H9 (cell line): ENCODE measurements at regions not wholly inside any gene's neighbourhood (a gene's known extent, or its start where the extent isn't known, plus 50 kb on each side); places are given as distances from the start of the nearest gene placed in this dataset.
A peak's percentile ranks its signal among the peaks of the same experiment; 100 is the strongest.

Experiments used
- DNase-seq: peaks from one replicate; pipeline ENCODE4 v3.0.0-alpha.2; 2017
- H2AFZ ChIP-seq: one replicate; pipeline ENCODE4 v1.6.1; 2013; ENCODE audit warnings: mild to moderate bottlenecking, low read length, control low read depth, moderate library complexity
- H2AK5ac ChIP-seq: 2 replicates; pipeline ENCODE4 v1.6.1; 2013; ENCODE audit warnings: low read length, control low read depth, mixed read lengths; ENCODE audit not compliant: insufficient read length
- H2BK120ac ChIP-seq: one replicate; pipeline ENCODE4 v1.6.1; 2013; ENCODE audit warnings: low read depth, mild to moderate bottlenecking, low read length, control low read depth, inconsistent platforms; ENCODE audit not compliant: poor library complexity, severe bottlenecking
- H2BK12ac ChIP-seq: 2 replicates; pipeline ENCODE4 v1.6.1; 2013; ENCODE audit warnings: low read length, control low read depth, mixed read lengths, low read depth; ENCODE audit not compliant: insufficient read length
- H2BK15ac ChIP-seq: 2 replicates; pipeline ENCODE4 v1.6.1; 2013; ENCODE audit warnings: low read depth, low read length, control low read depth
- H2BK20ac ChIP-seq: one replicate; pipeline ENCODE4 v1.6.1; 2013; ENCODE audit warnings: low read depth, mild to moderate bottlenecking, low read length, control low read depth, inconsistent platforms; ENCODE audit not compliant: poor library complexity, severe bottlenecking
- H2BK5ac ChIP-seq: 2 replicates; pipeline ENCODE4 v1.6.1; 2013; ENCODE audit warnings: low read length, control low read depth, mixed read lengths; ENCODE audit not compliant: insufficient read length
- H3K14ac ChIP-seq: 2 replicates; pipeline ENCODE4 v1.6.1; 2013; ENCODE audit warnings: low read length, control low read depth; ENCODE audit not compliant: insufficient read depth
- H3K18ac ChIP-seq: 2 replicates; pipeline ENCODE4 v1.6.1; 2013; ENCODE audit warnings: low read depth, mild to moderate bottlenecking, mixed read lengths, low read length, control low read depth; ENCODE audit not compliant: insufficient read length
- H3K23ac ChIP-seq: 2 replicates; pipeline ENCODE4 v1.6.1; 2013; ENCODE audit warnings: low read length, control low read depth, mixed read lengths, low read depth; ENCODE audit not compliant: insufficient read length
- H3K23me2 ChIP-seq: 2 replicates; pipeline ENCODE4 v1.6.1; 2013; ENCODE audit warnings: low read depth, mild to moderate bottlenecking, mixed read lengths, low read length, control low read depth; ENCODE audit not compliant: insufficient read length, poor library complexity, severe bottlenecking
- H3K27ac ChIP-seq: 2 replicates; pipeline ENCODE4 v1.5.1; 2013; ENCODE audit warnings: low read length, control low read depth, mixed read lengths, low read depth; ENCODE audit not compliant: insufficient read length
- H3K27me3 ChIP-seq: 2 replicates; pipeline ENCODE4 v1.6.1; 2013; ENCODE audit warnings: low read length, control low read depth, inconsistent platforms; ENCODE audit not compliant: insufficient read depth
- H3K4ac ChIP-seq: 2 replicates; pipeline ENCODE4 v1.6.1; 2013; ENCODE audit warnings: low read depth, mild to moderate bottlenecking, control low read depth, inconsistent platforms, low read length, moderate library complexity
- H3K4me1 ChIP-seq: 2 replicates; pipeline ENCODE4 v1.6.1; 2013; ENCODE audit warnings: low read length, control low read depth, inconsistent platforms; ENCODE audit not compliant: insufficient read depth
- H3K4me2 ChIP-seq: 2 replicates; pipeline ENCODE4 v1.6.1; 2013; ENCODE audit warnings: low read length, control low read depth, mixed read lengths; ENCODE audit not compliant: insufficient read length, insufficient read depth
- H3K56ac ChIP-seq: 2 replicates; pipeline ENCODE4 v1.6.1; 2013; ENCODE audit warnings: low read depth, mild to moderate bottlenecking, mixed read lengths, low read length, control low read depth; ENCODE audit not compliant: insufficient read length
- H3K79me1 ChIP-seq: 2 replicates; pipeline ENCODE4 v1.6.1; 2013; ENCODE audit warnings: low read depth, mild to moderate bottlenecking, moderate library complexity, low read length, control low read depth, inconsistent platforms; ENCODE audit not compliant: insufficient read depth, poor library complexity, severe bottlenecking
- H3K79me2 ChIP-seq: 2 replicates; pipeline ENCODE4 v1.6.1; 2013; ENCODE audit warnings: low read length, control low read depth, inconsistent platforms; ENCODE audit not compliant: insufficient read depth
- H3K9ac ChIP-seq: 2 replicates; pipeline ENCODE4 v1.6.1; 2013; ENCODE audit warnings: low read length, control low read depth, mixed read lengths; ENCODE audit not compliant: insufficient read length; ENCODE audit errors: extremely low read depth
- H3K9me3 ChIP-seq: one replicate; pipeline ENCODE4 v1.6.1; 2013; ENCODE audit warnings: low read depth, low read length, inconsistent platforms; ENCODE audit not compliant: control insufficient read depth
- H3T11ph ChIP-seq: one replicate; pipeline ENCODE4 v1.6.1; 2013; ENCODE audit warnings: mild to moderate bottlenecking, low read length, control low read depth, inconsistent platforms
- H4K20me1 ChIP-seq: one replicate; pipeline ENCODE4 v1.6.1; 2013; ENCODE audit not compliant: control insufficient read depth, insufficient read length, insufficient read depth
- H4K5ac ChIP-seq: 2 replicates; pipeline ENCODE4 v1.6.1; 2013; ENCODE audit warnings: low read depth, mild to moderate bottlenecking, mixed read lengths, low read length, control low read depth; ENCODE audit not compliant: insufficient read length
- H4K8ac ChIP-seq: replicated peaks from 2 replicates; pipeline ENCODE4 v1.6.1; 2013; ENCODE audit warnings: low read length, control low read depth, mixed read lengths, low read depth; ENCODE audit not compliant: insufficient read length
- H4K91ac ChIP-seq: 2 replicates; pipeline ENCODE4 v1.6.1; 2013; ENCODE audit warnings: low read depth, mild to moderate bottlenecking, moderate library complexity, mixed read lengths, low read length, control low read depth; ENCODE audit not compliant: insufficient read length
- H3K27ac Mint-ChIP-seq, 3 experiments: 2 replicates in 2 of 3; 3 replicates in 1 of 3; pipeline ENCODE4 v1.8.0; 2020 to 2021; ENCODE audit warnings: mixed read lengths in 3 of 3, mild to moderate bottlenecking in 1 of 3, moderate library complexity in 1 of 3
- H3K27me3 Mint-ChIP-seq: 2 replicates; pipeline ENCODE4 v1.8.0; 2021; ENCODE audit warnings: low read depth, mild to moderate bottlenecking, moderate library complexity, mixed read lengths
- H3K36me3 Mint-ChIP-seq, 3 experiments: 2 replicates in 2 of 3; 3 replicates in 1 of 3; pipeline ENCODE4 v1.8.0; 2020 to 2021; ENCODE audit warnings: low read depth in 3 of 3, mixed read lengths in 3 of 3; ENCODE audit not compliant: insufficient read depth in 1 of 3
- H3K4me1 Mint-ChIP-seq, 2 experiments: 2 replicates each; pipeline ENCODE4 v1.8.0; 2020; ENCODE audit warnings: mixed read lengths in 2 of 2
- H3K4me3 Mint-ChIP-seq, 2 experiments: 2 replicates in 1 of 2; 3 replicates in 1 of 2; pipeline ENCODE4 v1.8.0; 2020 to 2021; ENCODE audit warnings: mild to moderate bottlenecking in 2 of 2, mixed read lengths in 2 of 2, moderate library complexity in 1 of 2
- H3K9me3 Mint-ChIP-seq, 2 experiments: 2 replicates in 1 of 2; 3 replicates in 1 of 2; pipeline ENCODE4 v1.8.0; 2020; ENCODE audit warnings: mild to moderate bottlenecking in 2 of 2, mixed read lengths in 2 of 2, moderate library complexity in 1 of 2
- CTCF ChIP-seq: fragments of 200-600 bp; sonication (generic); conservative IDR thresholded peaks from 3 replicates; pipeline ENCODE4 v1.8.0; 2021; ENCODE audit warnings: antibody characterized with exemption, mild to moderate bottlenecking
- WGBS: extraction: QIAGEN DNeasy Blood & Tissue Kit; methylation state at CpG from one replicate; pipeline ENCODE4 v1.1.7; 2013; ENCODE audit warnings: missing lambda C conversion rate, low lambda C conversion rate, mixed read lengths; ENCODE audit not compliant: insufficient read length; ENCODE audit errors: extremely low coverage; 5-methylcytosine and 5-hydroxymethylcytosine counted together

GRCh38 chr18:45386041-45386655 is 229.1 kb upstream of the SLC14A2 start:
- DNase-seq = peak; percentile 71
- Histone ChIP-seq H3K14ac (no peak overlapping the region), H2BK120ac (no peak overlapping the region), H4K8ac (no peak overlapping the region), H3T11ph (no peak overlapping the region), H3K27me3 (no peaks in the 10 kb centered on the region), H3K9ac (no peak overlapping the region), H3K18ac (no peak overlapping the region), H3K79me1 (no peaks in the 10 kb centered on the region), H2BK5ac (no peak overlapping the region), H4K5ac (no peak overlapping the region), H2BK20ac (no peak overlapping the region), H4K20me1 (no peaks in the 10 kb centered on the region), H3K56ac (no peak overlapping the region), H4K91ac (no peak overlapping the region), H2AFZ (no peak overlapping the region), H3K23me2 (no peaks in the 10 kb centered on the region), H3K23ac (no peak overlapping the region), H2AK5ac (no peak overlapping the region), H3K9me3 (no peaks in the 10 kb centered on the region), H3K4me2 (no peak overlapping the region), H2BK15ac (no peak overlapping the region), H3K4me1 (no peaks in the 10 kb centered on the region), H3K4ac (no peak overlapping the region), H3K27ac (no peak overlapping the region), H2BK12ac (no peak overlapping the region), H3K79me2 (no peaks in the 10 kb centered on the region)
- H3K27me3 Mint-ChIP-seq = peaks cover 2% of the 10 kb centered on the region; the same call in 1 of the 2 replicates
- whole genome bisulfite sequencing = no CpG with 5 or more reads among the region's 7 CpGs
- no peaks in the 10 kb centered on the region for H3K36me3 Mint-ChIP-seq
- no peaks in the 10 kb centered on the region for H3K9me3 Mint-ChIP-seq
- no peak overlapping the region for H3K4me3 Mint-ChIP-seq
- no peak overlapping the region for H3K27ac Mint-ChIP-seq
- peaks cover 8 to 12% of the 10 kb centered on the region in 2 experiments for H3K4me1 Mint-ChIP-seq
- TF ChIP-seq CTCF = peak; percentile 85
